ENCODE measurements at regions not wholly inside any gene's neighbourhood (a gene's known extent, or its start where the extent isn't known, plus 50 kb on each side); places are given as distances from the start of the nearest gene placed in this dataset.

DNA sequence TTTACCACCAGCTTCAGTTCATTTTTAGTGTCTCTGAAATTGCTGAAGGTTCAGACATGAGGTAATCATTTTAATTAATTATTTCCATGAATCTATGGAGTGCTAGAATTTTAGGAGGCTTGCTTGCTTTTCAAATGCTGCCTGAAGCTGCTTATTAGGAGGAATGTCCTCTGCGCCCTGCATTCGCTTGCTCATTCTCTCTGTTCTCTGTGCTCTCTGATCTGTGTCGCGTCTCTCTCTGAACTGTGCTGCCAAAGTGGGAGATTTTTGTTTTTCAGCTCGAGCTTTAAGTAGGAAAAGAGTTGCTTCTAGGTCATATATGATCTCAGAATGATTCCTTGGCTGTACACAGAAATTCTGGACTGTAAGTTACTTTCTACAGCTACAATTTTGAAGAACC lies 101.7 kb upstream of the PRR16 start:
- no peak for DNase-seq

DNA sequence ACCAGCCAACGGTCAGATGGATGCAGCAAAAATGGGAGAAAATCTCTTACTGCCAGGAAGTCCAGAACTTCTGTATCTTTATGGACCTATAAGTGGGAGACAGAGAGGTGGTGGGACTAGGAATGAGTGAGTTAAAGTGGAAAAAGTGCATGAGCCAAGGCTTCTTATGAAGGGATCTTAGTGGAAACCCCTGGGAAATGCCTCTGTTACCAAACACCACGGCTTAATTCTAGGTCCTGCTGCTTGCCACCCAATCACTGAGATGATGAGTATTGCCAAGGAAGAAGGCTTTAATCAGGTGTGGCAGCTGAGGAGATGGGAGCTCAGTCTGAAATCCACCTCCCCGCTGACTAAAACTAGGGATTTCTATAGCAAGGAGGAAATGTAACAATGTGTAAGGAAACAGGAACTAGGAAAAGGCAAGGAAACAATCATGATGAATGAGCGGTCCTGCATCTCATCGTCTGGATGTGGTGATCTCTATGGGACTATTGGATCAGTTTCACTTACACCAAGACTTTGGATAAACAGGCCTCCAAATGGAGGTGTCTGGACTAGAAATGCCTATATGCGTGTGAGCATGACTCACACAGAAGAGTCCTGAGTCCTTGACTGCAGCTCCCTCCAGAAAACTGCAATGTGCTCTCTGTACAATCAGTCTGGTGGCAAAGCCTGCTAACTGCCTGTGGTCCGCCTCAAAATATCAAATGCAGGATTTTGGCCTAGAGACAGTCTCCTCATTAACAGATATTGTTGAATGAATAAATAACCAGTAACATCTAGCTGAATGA lies 98.2 kb upstream of the PRR16 start:
- DNase-seq = no peak

DNA sequence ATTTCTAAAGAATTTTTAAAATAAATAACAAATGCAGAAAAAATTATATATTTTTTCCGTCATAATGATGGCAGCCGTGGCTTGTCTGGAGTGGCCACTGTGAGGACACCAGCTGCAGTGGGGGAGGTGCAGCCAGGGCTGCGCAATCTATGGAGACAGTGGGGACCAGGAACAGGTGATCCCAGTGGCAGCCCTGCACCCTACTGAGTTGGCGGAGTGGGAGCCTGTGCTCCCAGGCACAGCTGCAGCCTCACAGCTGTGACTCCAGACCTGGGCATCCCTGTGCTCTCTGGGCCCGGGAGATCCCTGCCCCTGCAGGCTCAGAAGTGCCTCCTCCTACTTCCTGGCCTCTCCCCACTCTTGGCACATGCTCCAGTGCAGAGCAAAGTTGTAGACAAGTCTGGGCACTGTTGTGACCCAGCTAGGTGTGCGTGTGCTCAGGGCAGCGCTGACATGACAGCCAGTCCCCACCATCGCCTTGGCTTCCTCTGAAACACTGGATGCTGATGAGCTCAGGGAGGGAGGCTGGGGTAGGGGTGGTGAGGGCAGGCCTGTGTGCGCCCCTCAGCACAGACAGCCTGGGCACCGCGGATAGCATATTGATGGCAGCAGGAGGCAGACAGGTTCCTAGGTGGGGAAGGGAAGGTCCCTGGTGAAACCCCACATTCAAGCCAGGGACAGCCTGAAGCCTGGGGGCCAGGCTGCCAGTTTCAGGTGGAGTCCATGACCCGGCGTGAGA lies 96.0 kb upstream of the PRR16 start:
- DNase-seq = no peak

- DNase-seq = peak; percentile 60
Observed at GRCh38 chr5:120368923-120369715, 95.0 kb upstream of the PRR16 start.

GRCh38 chr5:120372899-120373298 lies 91.2 kb upstream of the PRR16 start:
- no peak for DNase-seq

- no peak for DNase-seq
Observed at GRCh38 chr5:120375248-120375647, 88.9 kb upstream of the PRR16 start.

DNA sequence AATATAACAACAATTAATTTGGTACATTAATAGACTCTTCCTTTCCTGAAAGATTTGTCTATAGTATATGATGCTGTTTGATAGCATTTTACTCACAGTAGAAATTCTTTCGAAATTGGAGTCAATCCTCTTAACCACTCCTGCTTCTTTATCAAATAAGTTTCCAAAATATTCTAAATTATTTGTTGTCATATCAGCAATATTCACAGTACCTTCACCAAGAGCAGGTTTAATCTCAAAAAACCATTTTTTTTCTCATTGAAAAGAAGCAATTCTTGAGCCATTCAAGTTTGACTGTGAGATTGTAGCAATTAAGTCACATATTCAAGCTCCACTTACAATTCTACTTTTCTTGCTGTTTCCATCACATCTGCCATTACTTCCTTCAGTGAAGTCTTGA lies 83.5 kb upstream of the PRR16 start:
- no peak for DNase-seq

DNA sequence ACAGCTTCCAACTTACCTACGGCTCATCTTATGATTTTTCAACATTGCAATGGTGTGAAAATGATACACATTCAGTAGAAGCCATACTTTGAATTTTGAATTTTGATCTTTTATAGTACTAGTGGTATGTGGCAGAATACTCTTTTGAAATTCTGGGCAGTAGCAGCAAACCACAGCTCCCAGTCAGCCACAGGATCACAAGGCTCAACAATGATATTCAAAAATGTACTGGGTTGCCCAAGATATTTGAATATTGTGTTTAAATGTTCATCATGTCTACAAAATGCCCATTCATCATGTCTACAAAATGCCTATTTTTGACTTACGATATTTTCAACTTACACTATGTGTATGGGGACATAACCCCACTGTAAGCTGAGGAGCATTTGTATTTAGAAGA lies 81.3 kb upstream of the PRR16 start:
- DNase-seq = no peak

GRCh38 chr5:120386981-120387380 lies 77.1 kb upstream of the PRR16 start:
- no peak for DNase-seq

- no peak for DNase-seq
Observed at GRCh38 chr5:120388016-120388781, 75.9 kb upstream of the PRR16 start.

GRCh38 chr5:120394259-120394658 lies 69.8 kb upstream of the PRR16 start:
- DNase-seq = no peak

- no peak for DNase-seq
Observed at GRCh38 chr5:120396186-120396585, 67.9 kb upstream of the PRR16 start.

GRCh38 chr5:120400356-120400755 lies 63.7 kb upstream of the PRR16 start:
- DNase-seq = no peak

- DNase-seq = no peak
Observed at GRCh38 chr5:120402606-120403005, 61.5 kb upstream of the PRR16 start.

- DNase-seq = no peak
Observed at GRCh38 chr5:120405286-120405864, 58.7 kb upstream of the PRR16 start.

DNA sequence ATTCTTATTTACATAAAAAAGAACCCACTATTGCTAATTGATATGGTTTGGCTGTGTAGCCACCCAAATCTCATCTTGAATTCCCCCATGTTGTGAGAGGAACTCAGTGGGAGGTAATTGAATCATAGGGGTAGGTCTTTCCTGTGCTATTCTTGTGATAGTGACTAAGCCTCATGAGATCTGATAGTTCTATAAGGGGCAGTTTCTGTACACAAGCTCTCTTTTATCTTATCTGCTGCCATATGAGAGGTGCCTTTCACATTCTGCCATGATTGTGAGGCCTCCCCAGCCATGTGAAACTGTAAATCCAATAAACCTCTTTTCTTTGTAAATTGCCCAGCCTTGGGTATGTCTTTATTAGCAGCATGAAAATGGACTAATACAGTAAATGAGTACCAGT lies 58.2 kb upstream of the PRR16 start:
- DNase-seq = no peak

- DNase-seq = no peak
Observed at GRCh38 chr5:120413686-120414085, 50.4 kb upstream of the PRR16 start.
